Parathyroid adenoma (tissue), 2 donors: ENCODE measurements at regions not wholly inside any gene's neighbourhood (a gene's known extent, or its start where the extent isn't known, plus 50 kb on each side); places are given as distances from the start of the nearest gene placed in this dataset.
"Not testable (repeated sequence)": the region's sequence is repeated elsewhere in the genome, so short reads cannot be mapped to it uniquely, and the experiment has no call there.

ENCODE experiments used
- H2AFZ ChIP-seq: fragments of 300-600 bp; sonication (generic); one replicate; pipeline ENCODE4 v1.7.0; 2017; ENCODE audit warnings: antibody characterized with exemption, mild to moderate bottlenecking
- H3K27ac ChIP-seq: fragments of 300-600 bp; sonication (generic); one replicate; pipeline ENCODE4 v1.7.0; 2017
- H3K27me3 ChIP-seq: fragments of 300-600 bp; sonication (generic); one replicate; pipeline ENCODE4 v1.7.0; 2017; ENCODE audit warnings: low read length; ENCODE audit not compliant: control insufficient read depth, insufficient read depth
- H3K36me3 ChIP-seq: fragments of 300-600 bp; sonication (generic); one replicate; pipeline ENCODE4 v1.7.0; 2017; ENCODE audit warnings: low read length; ENCODE audit not compliant: control insufficient read depth, insufficient read depth
- H3K4me1 ChIP-seq: fragments of 300-600 bp; sonication (generic); one replicate; pipeline ENCODE4 v1.7.0; 2017; ENCODE audit warnings: control low read depth
- H3K4me2 ChIP-seq: fragments of 300-600 bp; sonication (generic); one replicate; pipeline ENCODE4 v1.7.0; 2017; ENCODE audit warnings: low read length
- H3K4me3 ChIP-seq: fragments of 300-600 bp; sonication (generic); one replicate; pipeline ENCODE4 v1.7.0; 2017; ENCODE audit warnings: low read depth, low read length
- H3K79me2 ChIP-seq: fragments of 300-600 bp; sonication (generic); one replicate; pipeline ENCODE4 v1.7.0; 2017; ENCODE audit warnings: control low read depth
- H3K9ac ChIP-seq: fragments of 300-600 bp; sonication (generic); one replicate; pipeline ENCODE4 v1.7.0; 2017; ENCODE audit warnings: mild to moderate bottlenecking
- H3K9me3 ChIP-seq: fragments of 300-600 bp; sonication (generic); one replicate; pipeline ENCODE4 v1.7.0; 2017; ENCODE audit warnings: low read length; ENCODE audit not compliant: control insufficient read depth
- CTCF ChIP-seq: fragments of 300-600 bp; sonication (generic); IDR thresholded peaks from one replicate; pipeline ENCODE4 v1.7.0; 2017; ENCODE audit warnings: antibody characterized with exemption, mild to moderate bottlenecking
- donor health status: primary hyperparathyroidism.

- TF ChIP-seq CTCF = no peak
- no peaks in the 10 kb centered on the region for H3K27me3 ChIP-seq
- H3K4me1 ChIP-seq = no peaks in the 10 kb centered on the region
- no peaks in the 10 kb centered on the region for H3K9me3 ChIP-seq
- H3K36me3 ChIP-seq = no peaks in the 10 kb centered on the region
- H3K4me2 ChIP-seq = no peak overlapping the region
- H3K79me2 ChIP-seq = no peaks in the 10 kb centered on the region
- H3K27ac ChIP-seq = no peak overlapping the region
- H2AFZ ChIP-seq = no peak overlapping the region
- no peak overlapping the region for H3K9ac ChIP-seq
- no peak overlapping the region for H3K4me3 ChIP-seq
Observed at GRCh38 chr7:156014808-156015207, 202.5 kb upstream of the SHH start.

GRCh38 chr7:156014201-156014600 lies 201.9 kb upstream of the SHH start:
- Histone ChIP-seq H3K36me3 (no peaks in the 10 kb centered on the region), H3K4me1 (no peaks in the 10 kb centered on the region), H3K9ac (no peak overlapping the region), H3K4me2 (no peak overlapping the region), H3K9me3 (no peaks in the 10 kb centered on the region), H3K79me2 (no peaks in the 10 kb centered on the region), H2AFZ (no peak overlapping the region), H3K4me3 (no peak overlapping the region), H3K27ac (no peak overlapping the region), H3K27me3 (no peaks in the 10 kb centered on the region)
- no peak for TF ChIP-seq CTCF

GRCh38 chr7:156012412-156012811 lies 200.1 kb upstream of the SHH start:
- H2AFZ ChIP-seq = no peak overlapping the region
- no peaks in the 10 kb centered on the region for H3K79me2 ChIP-seq
- H3K36me3 ChIP-seq = no peaks in the 10 kb centered on the region
- no peak for TF ChIP-seq CTCF
- H3K4me3 ChIP-seq = no peak overlapping the region
- H3K27ac ChIP-seq = no peak overlapping the region
- H3K27me3 ChIP-seq = no peaks in the 10 kb centered on the region
- H3K4me1 ChIP-seq = no peaks in the 10 kb centered on the region
- no peak overlapping the region for H3K4me2 ChIP-seq
- no peak overlapping the region for H3K9ac ChIP-seq
- no peaks in the 10 kb centered on the region for H3K9me3 ChIP-seq

- Histone ChIP-seq H3K4me2 (no peak overlapping the region), H3K4me3 (no peak overlapping the region), H3K27me3 (no peaks in the 10 kb centered on the region), H3K36me3 (no peaks in the 10 kb centered on the region), H3K9ac (no peak overlapping the region), H3K27ac (no peak overlapping the region), H2AFZ (no peak overlapping the region), H3K9me3 (no peaks in the 10 kb centered on the region), H3K4me1 (no peaks in the 10 kb centered on the region), H3K79me2 (no peaks in the 10 kb centered on the region)
- no peak for TF ChIP-seq CTCF
Observed at GRCh38 chr7:156009569-156009968, 197.3 kb upstream of the SHH start.

GRCh38 chr7:156006876-156007275 lies 194.6 kb upstream of the SHH start:
- not testable (repeated sequence) for H2AFZ ChIP-seq, H3K4me1 ChIP-seq, H3K27me3 ChIP-seq, H3K36me3 ChIP-seq, H3K27ac ChIP-seq, H3K9me3 ChIP-seq, H3K4me3 ChIP-seq, H3K4me2 ChIP-seq, H3K9ac ChIP-seq, H3K79me2 ChIP-seq
